ENCODE measurements at regions not wholly inside any gene's neighbourhood (a gene's known extent, or its start where the extent isn't known, plus 50 kb on each side); places are given as distances from the start of the nearest gene placed in this dataset.

- Histone ChIP-seq H3K27ac (ENCODE audit: extremely low read depth, low read depth, low read length) (no peak overlapping the region), H3K4me3 (ENCODE audit: low read depth, low read length) (no peak overlapping the region), H3K9me3 (ENCODE audit: control insufficient read depth, insufficient read depth, low read depth, low read length) (no peaks in the 10 kb centered on the region), H3K4me1 (ENCODE audit: control insufficient read depth, insufficient read depth, low read length) (no peaks in the 10 kb centered on the region), H3K36me3 (ENCODE audit: control insufficient read depth in 2 of 2, insufficient read depth in 1 of 2, low read length in 2 of 2) (no peaks in the 10 kb centered on the region)
- TF ChIP-seq ZNF292 (tag by site-specific recombination; IDR thresholded peaks at IDR 0.05; ENCODE audit: borderline replicate concordance, low read depth) (no peak), ZNF202 (tag by site-specific recombination; IDR thresholded peaks at IDR 0.05; ENCODE audit: borderline replicate concordance) (no peak), ZBTB7A (tag by site-specific recombination; IDR thresholded peaks at IDR 0.05; ENCODE audit: low read depth) (no peak), GFI1B (tag by site-specific recombination; IDR thresholded peaks at IDR 0.05) (no peak), ZNF335 (tag by site-specific recombination; conservative IDR thresholded peaks at IDR 0.05) (no peak), ZNF112 (tag by site-specific recombination; IDR thresholded peaks at IDR 0.05) (no peak), FEZF1 (tag by site-specific recombination; IDR thresholded peaks at IDR 0.05) (no peak), PBX3 (CRISPR knock-in tag; IDR thresholded peaks at IDR 0.05) (no peak), ZFP41 (tag by site-specific recombination; IDR thresholded peaks at IDR 0.05; ENCODE audit: borderline replicate concordance) (no peak), ZBTB11 (tag by site-specific recombination; conservative IDR thresholded peaks at IDR 0.05; ENCODE audit: low read depth) (no peak), REPIN1 (tag by site-specific recombination; IDR thresholded peaks at IDR 0.05; ENCODE audit: low read depth) (no peak)
- ChIA-PET POLR2A (no interaction called here), CTCF (no interaction called here)
Observed at GRCh38 chr2:7730449-7730848, 813.2 kb downstream of the RNF144A start.

- Histone ChIP-seq H3K27ac (ENCODE audit: extremely low read depth, low read depth, low read length) (no peak overlapping the region), H3K36me3 (ENCODE audit: control insufficient read depth in 2 of 2, insufficient read depth in 1 of 2, low read length in 2 of 2) (no peaks in the 10 kb centered on the region), H3K4me3 (ENCODE audit: low read depth, low read length) (no peak overlapping the region), H3K9me3 (ENCODE audit: control insufficient read depth, insufficient read depth, low read depth, low read length) (no peaks in the 10 kb centered on the region), H3K4me1 (ENCODE audit: control insufficient read depth, insufficient read depth, low read length) (no peaks in the 10 kb centered on the region)
- CTCF ChIA-PET: no interaction called here
- POLR2A ChIA-PET: no interaction called here
- TF ChIP-seq ZNF548 (tag by site-specific recombination; IDR thresholded peaks at IDR 0.05): no peak
- no peak for TF ChIP-seq ZNF366 (tag by site-specific recombination; conservative IDR thresholded peaks at IDR 0.05)
- no peak for TF ChIP-seq ZNF677 (tag by site-specific recombination; IDR thresholded peaks at IDR 0.05)
Observed at GRCh38 chr2:7730990-7731389, 813.8 kb downstream of the RNF144A start.

- POLR2A ChIA-PET: no interaction called here
- CTCF ChIA-PET: interaction anchor here (0.6 kb wide), 1 partner anchor 11 kb away, joined by 4 read pairs; no protein-coding TSS in a partner anchor
- no peaks in the 10 kb centered on the region for H3K4me1 ChIP-seq (ENCODE audit: control insufficient read depth, insufficient read depth, low read length)
- H3K4me3 ChIP-seq (ENCODE audit: low read depth, low read length): no peak overlapping the region
- H3K36me3 ChIP-seq (ENCODE audit: control insufficient read depth in 2 of 2, insufficient read depth in 1 of 2, low read length in 2 of 2): no peaks in the 10 kb centered on the region
- no peak overlapping the region for H3K27ac ChIP-seq (ENCODE audit: extremely low read depth, low read depth, low read length)
- TF ChIP-seq ZNF777 (tag by site-specific recombination; IDR thresholded peaks at IDR 0.05; ENCODE audit: borderline replicate concordance) (no peak), ZFP41 (tag by site-specific recombination; IDR thresholded peaks at IDR 0.05; ENCODE audit: borderline replicate concordance) (no peak), ZBTB17 (tag by site-specific recombination; IDR thresholded peaks at IDR 0.05) (no peak), ZNF658 (tag by site-specific recombination; IDR thresholded peaks at IDR 0.05) (no peak), GFI1B (tag by site-specific recombination; IDR thresholded peaks at IDR 0.05) (no peak), ZNF645 (tag by site-specific recombination; IDR thresholded peaks at IDR 0.05) (no peak), PATZ1 (tag by site-specific recombination; IDR thresholded peaks at IDR 0.05) (no peak), ZNF560 (tag by site-specific recombination; IDR thresholded peaks at IDR 0.05; ENCODE audit: borderline replicate concordance) (no peak), ZBTB49 (tag by site-specific recombination; IDR thresholded peaks at IDR 0.05; ENCODE audit: low read depth) (no peak), ZNF2 (tag by site-specific recombination; IDR thresholded peaks at IDR 0.05) (no peak), ZNF324 (tag by site-specific recombination; IDR thresholded peaks at IDR 0.05) (no peak)
- no peaks in the 10 kb centered on the region for H3K9me3 ChIP-seq (ENCODE audit: control insufficient read depth, insufficient read depth, low read depth, low read length)
Observed at GRCh38 chr2:7732497-7732896, 815.3 kb downstream of the RNF144A start.
